ENCODE measurements at regions not wholly inside any gene's neighbourhood (a gene's known extent, or its start where the extent isn't known, plus 50 kb on each side); places are given as distances from the start of the nearest gene placed in this dataset.

DNA sequence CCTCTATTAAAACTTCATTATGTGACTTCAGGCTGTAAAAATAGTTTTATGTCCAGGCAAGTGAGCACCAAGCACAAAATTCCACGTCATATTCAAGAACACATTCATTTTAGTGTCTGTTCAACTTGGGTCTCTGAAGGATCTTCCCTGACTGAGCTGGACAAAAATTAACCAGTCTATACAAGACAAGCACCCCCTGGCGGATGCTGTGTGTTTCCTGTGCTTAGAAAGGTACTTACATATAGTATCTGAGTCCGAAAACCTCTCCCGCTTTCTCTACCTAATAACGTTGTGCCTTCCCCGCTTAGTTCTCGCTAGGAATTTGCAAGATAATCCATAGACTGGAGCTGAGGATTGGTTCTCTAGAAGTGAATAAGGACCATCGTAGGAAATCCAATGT, 2214.5 kb upstream of the TENM3 start:
- no peaks in the 10 kb centered on the region for H3K36me3 Mint-ChIP-seq (ENCODE audit: low read depth, unreplicated experiment)
- H3K27me3 Mint-ChIP-seq (ENCODE audit: unreplicated experiment) = no peaks in the 10 kb centered on the region
- H3K27ac Mint-ChIP-seq (ENCODE audit: unreplicated experiment) = no peak overlapping the region
- no peaks in the 10 kb centered on the region for H3K4me1 Mint-ChIP-seq (ENCODE audit: unreplicated experiment)
- DNase-seq (ENCODE audit: low spot score) = peak; percentile 58
- H3K4me3 Mint-ChIP-seq (ENCODE audit: unreplicated experiment) = no peak overlapping the region
- TF ChIP-seq, protein P1, sequence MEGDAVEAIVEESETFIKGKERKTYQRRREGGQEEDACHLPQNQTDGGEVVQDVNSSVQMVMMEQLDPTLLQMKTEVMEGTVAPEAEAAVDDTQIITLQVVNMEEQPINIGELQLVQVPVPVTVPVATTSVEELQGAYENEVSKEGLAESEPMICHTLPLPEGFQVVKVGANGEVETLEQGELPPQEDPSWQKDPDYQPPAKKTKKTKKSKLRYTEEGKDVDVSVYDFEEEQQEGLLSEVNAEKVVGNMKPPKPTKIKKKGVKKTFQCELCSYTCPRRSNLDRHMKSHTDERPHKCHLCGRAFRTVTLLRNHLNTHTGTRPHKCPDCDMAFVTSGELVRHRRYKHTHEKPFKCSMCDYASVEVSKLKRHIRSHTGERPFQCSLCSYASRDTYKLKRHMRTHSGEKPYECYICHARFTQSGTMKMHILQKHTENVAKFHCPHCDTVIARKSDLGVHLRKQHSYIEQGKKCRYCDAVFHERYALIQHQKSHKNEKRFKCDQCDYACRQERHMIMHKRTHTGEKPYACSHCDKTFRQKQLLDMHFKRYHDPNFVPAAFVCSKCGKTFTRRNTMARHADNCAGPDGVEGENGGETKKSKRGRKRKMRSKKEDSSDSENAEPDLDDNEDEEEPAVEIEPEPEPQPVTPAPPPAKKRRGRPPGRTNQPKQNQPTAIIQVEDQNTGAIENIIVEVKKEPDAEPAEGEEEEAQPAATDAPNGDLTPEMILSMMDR (IDR thresholded peaks at IDR 0.05; ENCODE audit: unreplicated experiment) = peak; percentile 39
- H3K9me3 Mint-ChIP-seq (ENCODE audit: unreplicated experiment) = no peaks in the 10 kb centered on the region

GRCh38 chr4:180031330-180031729, 2211.9 kb upstream of the TENM3 start:
- TF ChIP-seq, protein P1 (IDR thresholded peaks at IDR 0.05; ENCODE audit: unreplicated experiment) = no peak
- H3K27me3 Mint-ChIP-seq (ENCODE audit: unreplicated experiment) = no peaks in the 10 kb centered on the region
- H3K4me3 Mint-ChIP-seq (ENCODE audit: unreplicated experiment) = no peak overlapping the region
- no peaks in the 10 kb centered on the region for H3K36me3 Mint-ChIP-seq (ENCODE audit: low read depth, unreplicated experiment)
- H3K27ac Mint-ChIP-seq (ENCODE audit: unreplicated experiment) = no peak overlapping the region
- no peaks in the 10 kb centered on the region for H3K4me1 Mint-ChIP-seq (ENCODE audit: unreplicated experiment)
- DNase-seq (ENCODE audit: low spot score) = no peak
- no peaks in the 10 kb centered on the region for H3K9me3 Mint-ChIP-seq (ENCODE audit: unreplicated experiment)

- DNase-seq (ENCODE audit: low spot score) = no peak
- H3K36me3 Mint-ChIP-seq (ENCODE audit: low read depth, unreplicated experiment) = no peaks in the 10 kb centered on the region
- H3K27ac Mint-ChIP-seq (ENCODE audit: unreplicated experiment) = no peak overlapping the region
- no peaks in the 10 kb centered on the region for H3K4me1 Mint-ChIP-seq (ENCODE audit: unreplicated experiment)
- no peak overlapping the region for H3K4me3 Mint-ChIP-seq (ENCODE audit: unreplicated experiment)
- TF ChIP-seq, protein P1 (IDR thresholded peaks at IDR 0.05; ENCODE audit: unreplicated experiment) = no peak
- no peaks in the 10 kb centered on the region for H3K27me3 Mint-ChIP-seq (ENCODE audit: unreplicated experiment)
- H3K9me3 Mint-ChIP-seq (ENCODE audit: unreplicated experiment) = no peaks in the 10 kb centered on the region
These were observed 2201.6 kb upstream of the TENM3 start for GRCh38 chr4:180041576-180041975.

- Mint-ChIP-seq H3K9me3 (ENCODE audit: unreplicated experiment) (no peaks in the 10 kb centered on the region), H3K4me1 (ENCODE audit: unreplicated experiment) (peaks cover 40% of the 10 kb centered on the region), H3K4me3 (ENCODE audit: unreplicated experiment) (no peak overlapping the region), H3K27me3 (ENCODE audit: unreplicated experiment) (no peaks in the 10 kb centered on the region), H3K27ac (ENCODE audit: unreplicated experiment) (no peak overlapping the region), H3K36me3 (ENCODE audit: low read depth, unreplicated experiment) (peaks cover 4% of the 10 kb centered on the region)
- DNase-seq (ENCODE audit: low spot score) = no peak
- TF ChIP-seq, protein P1 (IDR thresholded peaks at IDR 0.05; ENCODE audit: unreplicated experiment) = no peak
These were observed 2190.6 kb upstream of the TENM3 start for GRCh38 chr4:180052629-180053028.

DNA sequence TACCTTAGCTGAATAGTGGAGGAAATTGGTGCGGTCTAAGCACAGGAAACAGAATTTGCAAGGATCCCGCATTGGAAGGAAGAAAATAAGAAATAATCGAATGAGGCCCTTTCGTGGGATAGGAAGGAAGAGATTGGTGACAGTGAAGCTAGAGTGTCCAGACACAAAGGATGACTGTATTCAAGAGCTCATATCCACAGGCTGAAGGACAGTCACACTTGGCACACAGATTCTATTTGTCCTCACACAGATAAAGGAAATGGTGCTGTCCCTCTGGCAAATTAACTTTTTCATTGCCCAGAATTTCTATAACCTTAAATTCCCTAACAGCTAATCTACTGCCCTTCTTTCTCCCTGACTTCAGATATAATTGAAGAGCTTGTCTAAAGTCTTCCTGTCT, 2188.9 kb upstream of the TENM3 start:
- H3K27me3 Mint-ChIP-seq (ENCODE audit: unreplicated experiment) = peaks cover 3% of the 10 kb centered on the region
- H3K4me3 Mint-ChIP-seq (ENCODE audit: unreplicated experiment) = no peak overlapping the region
- no peaks in the 10 kb centered on the region for H3K9me3 Mint-ChIP-seq (ENCODE audit: unreplicated experiment)
- peak overlapping the region; percentile 93 for H3K27ac Mint-ChIP-seq (ENCODE audit: unreplicated experiment)
- TF ChIP-seq, protein P1 (IDR thresholded peaks at IDR 0.05; ENCODE audit: unreplicated experiment) = no peak
- H3K4me1 Mint-ChIP-seq (ENCODE audit: unreplicated experiment) = peaks cover 42% of the 10 kb centered on the region
- DNase-seq (ENCODE audit: low spot score) = no peak
- peaks cover 5% of the 10 kb centered on the region for H3K36me3 Mint-ChIP-seq (ENCODE audit: low read depth, unreplicated experiment)

All from endothelial cell (in vitro differentiated cells).